WTC11 (cell line): ENCODE measurements at regions not wholly inside any gene's neighbourhood (a gene's known extent, or its start where the extent isn't known, plus 50 kb on each side); places are given as distances from the start of the nearest gene placed in this dataset.

Experiments used
- ATAC-seq: fragments of 200-7000 bp; cut with Tn5 transposase; 2 replicates; pipeline ENCODE4 v1.10.0; 2021; ENCODE audit warnings: mild to moderate bottlenecking, moderate library complexity
- CTCF ChIA-PET: fragments of 300-600 bp; sonication (Branson Sonifier 250); formaldehyde crosslinking; loops from one replicate; lab custom pipeline; 2021; ENCODE audit warnings: antibody characterized with exemption; lab: Charles Lee
- POLR2A ChIA-PET: fragments of 350-600 bp; sonication (Branson Sonifier 250); formaldehyde crosslinking; loops from one replicate; lab custom pipeline; 2021; ENCODE audit warnings: antibody characterized with exemption; lab: Charles Lee
- DNase-seq: peaks from one replicate; pipeline ENCODE4 v3.0.0; 2021; ENCODE audit warnings: low spot score
- H3K27ac Mint-ChIP-seq: 2 replicates; pipeline ENCODE4 v1.8.0; 2021; ENCODE audit warnings: mixed read lengths
- H3K27me3 Mint-ChIP-seq: 2 replicates; pipeline ENCODE4 v1.8.0; 2021; ENCODE audit warnings: low read depth, mild to moderate bottlenecking, moderate library complexity, mixed read lengths
- H3K36me3 Mint-ChIP-seq: 2 replicates; pipeline ENCODE4 v1.8.0; 2021; ENCODE audit warnings: mixed read lengths
- H3K4me1 Mint-ChIP-seq: 2 replicates; pipeline ENCODE4 v1.8.0; 2022; ENCODE audit warnings: mixed read lengths
- H3K4me3 Mint-ChIP-seq: 2 replicates; pipeline ENCODE4 v1.8.0; 2021; ENCODE audit warnings: mild to moderate bottlenecking, moderate library complexity, mixed read lengths
- H3K9me3 Mint-ChIP-seq: 2 replicates; pipeline ENCODE4 v1.8.0; 2021; ENCODE audit warnings: mixed read lengths
- ATF1 ChIP-seq: sonication (generic); formaldehyde crosslinking; IDR thresholded peaks from 2 replicates; pipeline ENCODE4 v1.8.1; 2023; ENCODE audit warnings: mild to moderate bottlenecking, moderate library complexity, missing genetic modification reagents
- CBFB ChIP-seq: sonication (generic); formaldehyde crosslinking; IDR thresholded peaks from 2 replicates; pipeline ENCODE4 v1.8.1; 2022; ENCODE audit warnings: mild to moderate bottlenecking, low read depth, missing genetic modification reagents
- CREM ChIP-seq: sonication (generic); formaldehyde crosslinking; IDR thresholded peaks from 2 replicates; pipeline ENCODE4 v1.8.1; 2022; ENCODE audit warnings: mild to moderate bottlenecking, missing genetic modification reagents, moderate library complexity
- ELF4 ChIP-seq: sonication (generic); formaldehyde crosslinking; IDR thresholded peaks from 2 replicates; pipeline ENCODE4 v1.8.1; 2022; ENCODE audit warnings: low read depth, mild to moderate bottlenecking, moderate library complexity, missing genetic modification reagents
- GTF2I ChIP-seq: fragments of 250-450 bp; sonication (Bioruptor Pico); conservative IDR thresholded peaks from 2 replicates; pipeline ENCODE4 v1.4.0; 2021; ENCODE audit warnings: mild to moderate bottlenecking
- IRF2 ChIP-seq: sonication (generic); formaldehyde crosslinking; IDR thresholded peaks from 2 replicates; pipeline ENCODE4 v1.8.0; 2022; ENCODE audit warnings: low read depth, missing genetic modification reagents, borderline replicate concordance
- JAZF1 ChIP-seq: fragments of 250-450 bp; sonication (Bioruptor Pico); IDR thresholded peaks from 2 replicates; pipeline ENCODE4 v1.9.0; 2021; ENCODE audit warnings: moderate library complexity, mild to moderate bottlenecking, inconsistent platforms
- MYBL2 ChIP-seq: sonication (generic); formaldehyde crosslinking; IDR thresholded peaks from 2 replicates; pipeline ENCODE4 v1.8.1; 2023; ENCODE audit warnings: mild to moderate bottlenecking, moderate library complexity, missing genetic modification reagents
- NFATC4 ChIP-seq: fragments of 250-450 bp; sonication (Bioruptor Pico); IDR thresholded peaks from 2 replicates; pipeline ENCODE4 v1.9.0; 2021; ENCODE audit warnings: mild to moderate bottlenecking
- NR1H2 ChIP-seq: sonication (generic); formaldehyde crosslinking; IDR thresholded peaks from 2 replicates; pipeline ENCODE4 v1.9.0; 2021; ENCODE audit warnings: mild to moderate bottlenecking, moderate library complexity, missing genetic modification reagents
- NR2C2 ChIP-seq: sonication (generic); formaldehyde crosslinking; IDR thresholded peaks from 2 replicates; pipeline ENCODE4 v1.8.0; 2022; ENCODE audit warnings: mild to moderate bottlenecking, missing genetic modification reagents
- NR3C1 ChIP-seq: sonication (generic); formaldehyde crosslinking; conservative IDR thresholded peaks from 2 replicates; pipeline ENCODE4 v1.8.1; 2023; ENCODE audit warnings: low read depth, mild to moderate bottlenecking, missing genetic modification reagents
- SOX15 ChIP-seq: fragments of 250-450 bp; sonication (Bioruptor Pico); IDR thresholded peaks from 2 replicates; pipeline ENCODE4 v1.9.0; 2021; ENCODE audit warnings: mild to moderate bottlenecking
- TEAD1 ChIP-seq: sonication (generic); formaldehyde crosslinking; IDR thresholded peaks from 2 replicates; pipeline ENCODE4 v1.8.0; 2022; ENCODE audit warnings: mild to moderate bottlenecking, missing genetic modification reagents
- ZBTB21 ChIP-seq: sonication (generic); formaldehyde crosslinking; IDR thresholded peaks from 2 replicates; pipeline ENCODE4 v1.8.1; 2023; ENCODE audit warnings: mild to moderate bottlenecking, missing genetic modification reagents, borderline replicate concordance
- ZNF671 ChIP-seq: fragments of 250-450 bp; sonication (Bioruptor Pico); IDR thresholded peaks from 2 replicates; pipeline ENCODE4 v1.8.0; 2021; ENCODE audit warnings: mild to moderate bottlenecking
- TF ChIP-seq, protein P1 (sequence below): sonication (generic); formaldehyde crosslinking; IDR thresholded peaks from 2 replicates; pipeline ENCODE4 v1.8.0; 2022; ENCODE audit warnings: missing genetic modification reagents
- TF ChIP-seq, protein P2 (sequence below): sonication (generic); formaldehyde crosslinking; IDR thresholded peaks from 2 replicates; pipeline ENCODE4 v1.8.1; 2023; ENCODE audit warnings: mild to moderate bottlenecking, missing genetic modification reagents
- TF ChIP-seq, protein P3 (sequence below): sonication (generic); formaldehyde crosslinking; IDR thresholded peaks from 2 replicates; pipeline ENCODE4 v1.8.1; 2022; ENCODE audit warnings: mild to moderate bottlenecking, moderate library complexity, missing genetic modification reagents
- TF ChIP-seq, protein P4 (sequence below): sonication (generic); formaldehyde crosslinking; IDR thresholded peaks from 2 replicates; pipeline ENCODE4 v1.8.1; 2022; ENCODE audit warnings: low read depth, missing genetic modification reagents, borderline replicate concordance
- TF ChIP-seq, protein P5 (sequence below): sonication (generic); formaldehyde crosslinking; IDR thresholded peaks from 2 replicates; pipeline ENCODE4 v1.8.1; 2022; ENCODE audit warnings: missing genetic modification reagents, borderline replicate concordance
- TF ChIP-seq, protein P6 (sequence below): fragments of 250-450 bp; sonication (Bioruptor Pico); IDR thresholded peaks from 2 replicates; pipeline ENCODE4 v2.1.2; 2022; ENCODE audit warnings: mild to moderate bottlenecking, moderate library complexity
- TF ChIP-seq, protein P7 (sequence below): fragments of 200-600 bp; IDR thresholded peaks from 2 replicates; pipeline ENCODE4 v1.8.0; 2022; ENCODE audit warnings: antibody characterized with exemption
- TF ChIP-seq, protein P8 (sequence below): sonication (generic); formaldehyde crosslinking; IDR thresholded peaks from 2 replicates; pipeline ENCODE4 v1.8.0; 2023; ENCODE audit warnings: mild to moderate bottlenecking, missing genetic modification reagents

DNA sequence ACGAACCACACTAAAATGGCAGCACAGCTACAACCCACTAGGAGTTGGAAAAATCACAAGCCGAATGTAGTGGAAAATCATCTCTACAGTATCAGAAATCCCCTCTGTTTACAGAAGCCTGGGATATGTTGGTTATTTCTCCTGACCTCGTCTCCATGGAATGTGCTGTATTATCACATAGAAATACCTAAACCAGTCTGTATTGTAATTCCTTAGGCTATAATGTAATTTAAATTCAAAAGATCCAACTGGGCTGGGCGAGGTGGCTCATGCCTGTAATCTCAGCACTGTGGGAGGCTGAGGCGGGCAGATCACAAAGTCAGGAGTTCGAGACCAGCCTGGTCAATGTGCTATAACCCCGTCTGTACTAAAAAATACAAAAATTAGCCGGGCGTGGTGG lies 244.8 kb upstream of the MPDZ start (continued):
- no peak for TF ChIP-seq SOX15 (CRISPR knock-in tag)
- no peak for TF ChIP-seq JAZF1 (CRISPR knock-in tag)
- TF ChIP-seq, protein P1, sequence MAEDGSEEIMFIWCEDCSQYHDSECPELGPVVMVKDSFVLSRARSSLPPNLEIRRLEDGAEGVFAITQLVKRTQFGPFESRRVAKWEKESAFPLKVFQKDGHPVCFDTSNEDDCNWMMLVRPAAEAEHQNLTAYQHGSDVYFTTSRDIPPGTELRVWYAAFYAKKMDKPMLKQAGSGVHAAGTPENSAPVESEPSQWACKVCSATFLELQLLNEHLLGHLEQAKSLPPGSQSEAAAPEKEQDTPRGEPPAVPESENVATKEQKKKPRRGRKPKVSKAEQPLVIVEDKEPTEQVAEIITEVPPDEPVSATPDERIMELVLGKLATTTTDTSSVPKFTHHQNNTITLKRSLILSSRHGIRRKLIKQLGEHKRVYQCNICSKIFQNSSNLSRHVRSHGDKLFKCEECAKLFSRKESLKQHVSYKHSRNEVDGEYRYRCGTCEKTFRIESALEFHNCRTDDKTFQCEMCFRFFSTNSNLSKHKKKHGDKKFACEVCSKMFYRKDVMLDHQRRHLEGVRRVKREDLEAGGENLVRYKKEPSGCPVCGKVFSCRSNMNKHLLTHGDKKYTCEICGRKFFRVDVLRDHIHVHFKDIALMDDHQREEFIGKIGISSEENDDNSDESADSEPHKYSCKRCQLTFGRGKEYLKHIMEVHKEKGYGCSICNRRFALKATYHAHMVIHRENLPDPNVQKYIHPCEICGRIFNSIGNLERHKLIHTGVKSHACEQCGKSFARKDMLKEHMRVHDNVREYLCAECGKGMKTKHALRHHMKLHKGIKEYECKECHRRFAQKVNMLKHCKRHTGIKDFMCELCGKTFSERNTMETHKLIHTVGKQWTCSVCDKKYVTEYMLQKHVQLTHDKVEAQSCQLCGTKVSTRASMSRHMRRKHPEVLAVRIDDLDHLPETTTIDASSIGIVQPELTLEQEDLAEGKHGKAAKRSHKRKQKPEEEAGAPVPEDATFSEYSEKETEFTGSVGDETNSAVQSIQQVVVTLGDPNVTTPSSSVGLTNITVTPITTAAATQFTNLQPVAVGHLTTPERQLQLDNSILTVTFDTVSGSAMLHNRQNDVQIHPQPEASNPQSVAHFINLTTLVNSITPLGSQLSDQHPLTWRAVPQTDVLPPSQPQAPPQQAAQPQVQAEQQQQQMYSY (CRISPR knock-in tag): no peak
- no peak for TF ChIP-seq TEAD1 (CRISPR knock-in tag)
- no peak for TF ChIP-seq CBFB
- no peak for TF ChIP-seq NFATC4 (CRISPR knock-in tag)
- TF ChIP-seq NR3C1 (CRISPR knock-in tag): no peak
- TF ChIP-seq NR1H2: no peak
- TF ChIP-seq, protein P2, sequence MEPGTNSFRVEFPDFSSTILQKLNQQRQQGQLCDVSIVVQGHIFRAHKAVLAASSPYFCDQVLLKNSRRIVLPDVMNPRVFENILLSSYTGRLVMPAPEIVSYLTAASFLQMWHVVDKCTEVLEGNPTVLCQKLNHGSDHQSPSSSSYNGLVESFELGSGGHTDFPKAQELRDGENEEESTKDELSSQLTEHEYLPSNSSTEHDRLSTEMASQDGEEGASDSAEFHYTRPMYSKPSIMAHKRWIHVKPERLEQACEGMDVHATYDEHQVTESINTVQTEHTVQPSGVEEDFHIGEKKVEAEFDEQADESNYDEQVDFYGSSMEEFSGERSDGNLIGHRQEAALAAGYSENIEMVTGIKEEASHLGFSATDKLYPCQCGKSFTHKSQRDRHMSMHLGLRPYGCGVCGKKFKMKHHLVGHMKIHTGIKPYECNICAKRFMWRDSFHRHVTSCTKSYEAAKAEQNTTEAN: no peak
- TF ChIP-seq, all 79 proteins: peak for 0

DNA sequence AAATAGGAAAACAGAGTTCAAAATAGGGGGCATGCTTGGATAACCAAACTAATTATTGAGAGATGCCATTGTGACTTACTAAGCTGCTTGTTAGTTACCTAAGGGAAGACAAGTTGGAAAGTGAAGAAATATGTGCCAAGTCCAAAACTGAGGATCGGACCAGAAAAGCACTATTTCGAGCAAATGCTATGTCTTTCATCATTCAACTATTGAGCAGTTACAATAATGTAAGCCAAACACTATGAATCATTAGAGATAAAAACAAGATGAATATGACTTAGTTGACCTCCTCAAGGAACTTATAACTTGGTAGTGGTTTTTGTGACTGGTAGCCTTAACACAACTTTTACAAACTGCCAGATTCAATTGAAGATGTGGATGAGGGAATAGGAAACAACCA lies 240.6 kb upstream of the MPDZ start:
- Mint-ChIP-seq H3K36me3 (no peaks in the 10 kb centered on the region), H3K9me3 (peaks cover 4% of the 10 kb centered on the region; the same call in 1 of the 2 replicates), H3K27ac (no peak overlapping the region), H3K27me3 (no peaks in the 10 kb centered on the region), H3K4me3 (no peak overlapping the region), H3K4me1 (peaks cover 14% of the 10 kb centered on the region)
- ChIA-PET POLR2A (no interaction called here), CTCF (no interaction called here)
- ATAC-seq (no peak), DNase-seq (no peak)
- no peak for TF ChIP-seq ELF4 (CRISPR knock-in tag)
- TF ChIP-seq, protein P3, sequence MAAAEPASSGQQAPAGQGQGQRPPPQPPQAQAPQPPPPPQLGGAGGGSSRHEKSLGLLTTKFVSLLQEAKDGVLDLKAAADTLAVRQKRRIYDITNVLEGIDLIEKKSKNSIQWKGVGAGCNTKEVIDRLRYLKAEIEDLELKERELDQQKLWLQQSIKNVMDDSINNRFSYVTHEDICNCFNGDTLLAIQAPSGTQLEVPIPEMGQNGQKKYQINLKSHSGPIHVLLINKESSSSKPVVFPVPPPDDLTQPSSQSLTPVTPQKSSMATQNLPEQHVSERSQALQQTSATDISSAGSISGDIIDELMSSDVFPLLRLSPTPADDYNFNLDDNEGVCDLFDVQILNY (CRISPR knock-in tag): no peak
- TF ChIP-seq IRF2 (CRISPR knock-in tag): no peak
- TF ChIP-seq, protein P4, sequence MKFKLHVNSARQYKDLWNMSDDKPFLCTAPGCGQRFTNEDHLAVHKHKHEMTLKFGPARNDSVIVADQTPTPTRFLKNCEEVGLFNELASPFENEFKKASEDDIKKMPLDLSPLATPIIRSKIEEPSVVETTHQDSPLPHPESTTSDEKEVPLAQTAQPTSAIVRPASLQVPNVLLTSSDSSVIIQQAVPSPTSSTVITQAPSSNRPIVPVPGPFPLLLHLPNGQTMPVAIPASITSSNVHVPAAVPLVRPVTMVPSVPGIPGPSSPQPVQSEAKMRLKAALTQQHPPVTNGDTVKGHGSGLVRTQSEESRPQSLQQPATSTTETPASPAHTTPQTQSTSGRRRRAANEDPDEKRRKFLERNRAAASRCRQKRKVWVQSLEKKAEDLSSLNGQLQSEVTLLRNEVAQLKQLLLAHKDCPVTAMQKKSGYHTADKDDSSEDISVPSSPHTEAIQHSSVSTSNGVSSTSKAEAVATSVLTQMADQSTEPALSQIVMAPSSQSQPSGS (CRISPR knock-in tag): no peak
- TF ChIP-seq ZNF671 (CRISPR knock-in tag): no peak
- TF ChIP-seq, protein P5, sequence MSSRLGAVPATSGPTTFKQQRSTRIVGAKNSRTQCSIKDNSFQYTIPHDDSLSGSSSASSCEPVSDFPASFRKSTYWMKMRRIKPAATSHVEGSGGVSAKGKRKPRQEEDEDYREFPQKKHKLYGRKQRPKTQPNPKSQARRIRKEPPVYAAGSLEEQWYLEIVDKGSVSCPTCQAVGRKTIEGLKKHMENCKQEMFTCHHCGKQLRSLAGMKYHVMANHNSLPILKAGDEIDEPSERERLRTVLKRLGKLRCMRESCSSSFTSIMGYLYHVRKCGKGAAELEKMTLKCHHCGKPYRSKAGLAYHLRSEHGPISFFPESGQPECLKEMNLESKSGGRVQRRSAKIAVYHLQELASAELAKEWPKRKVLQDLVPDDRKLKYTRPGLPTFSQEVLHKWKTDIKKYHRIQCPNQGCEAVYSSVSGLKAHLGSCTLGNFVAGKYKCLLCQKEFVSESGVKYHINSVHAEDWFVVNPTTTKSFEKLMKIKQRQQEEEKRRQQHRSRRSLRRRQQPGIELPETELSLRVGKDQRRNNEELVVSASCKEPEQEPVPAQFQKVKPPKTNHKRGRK (CRISPR knock-in tag): no peak
- TF ChIP-seq, protein P6, sequence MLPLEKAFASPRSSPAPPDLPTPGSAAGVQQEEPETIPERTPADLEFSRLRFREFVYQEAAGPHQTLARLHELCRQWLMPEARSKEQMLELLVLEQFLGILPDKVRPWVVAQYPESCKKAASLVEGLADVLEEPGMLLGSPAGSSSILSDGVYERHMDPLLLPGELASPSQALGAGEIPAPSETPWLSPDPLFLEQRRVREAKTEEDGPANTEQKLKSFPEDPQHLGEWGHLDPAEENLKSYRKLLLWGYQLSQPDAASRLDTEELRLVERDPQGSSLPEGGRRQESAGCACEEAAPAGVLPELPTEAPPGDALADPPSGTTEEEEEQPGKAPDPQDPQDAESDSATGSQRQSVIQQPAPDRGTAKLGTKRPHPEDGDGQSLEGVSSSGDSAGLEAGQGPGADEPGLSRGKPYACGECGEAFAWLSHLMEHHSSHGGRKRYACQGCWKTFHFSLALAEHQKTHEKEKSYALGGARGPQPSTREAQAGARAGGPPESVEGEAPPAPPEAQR (CRISPR knock-in tag): no peak
- TF ChIP-seq, protein P7, sequence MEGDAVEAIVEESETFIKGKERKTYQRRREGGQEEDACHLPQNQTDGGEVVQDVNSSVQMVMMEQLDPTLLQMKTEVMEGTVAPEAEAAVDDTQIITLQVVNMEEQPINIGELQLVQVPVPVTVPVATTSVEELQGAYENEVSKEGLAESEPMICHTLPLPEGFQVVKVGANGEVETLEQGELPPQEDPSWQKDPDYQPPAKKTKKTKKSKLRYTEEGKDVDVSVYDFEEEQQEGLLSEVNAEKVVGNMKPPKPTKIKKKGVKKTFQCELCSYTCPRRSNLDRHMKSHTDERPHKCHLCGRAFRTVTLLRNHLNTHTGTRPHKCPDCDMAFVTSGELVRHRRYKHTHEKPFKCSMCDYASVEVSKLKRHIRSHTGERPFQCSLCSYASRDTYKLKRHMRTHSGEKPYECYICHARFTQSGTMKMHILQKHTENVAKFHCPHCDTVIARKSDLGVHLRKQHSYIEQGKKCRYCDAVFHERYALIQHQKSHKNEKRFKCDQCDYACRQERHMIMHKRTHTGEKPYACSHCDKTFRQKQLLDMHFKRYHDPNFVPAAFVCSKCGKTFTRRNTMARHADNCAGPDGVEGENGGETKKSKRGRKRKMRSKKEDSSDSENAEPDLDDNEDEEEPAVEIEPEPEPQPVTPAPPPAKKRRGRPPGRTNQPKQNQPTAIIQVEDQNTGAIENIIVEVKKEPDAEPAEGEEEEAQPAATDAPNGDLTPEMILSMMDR: no peak
- TF ChIP-seq NR2C2: no peak
- no peak for TF ChIP-seq ZBTB21 (CRISPR knock-in tag)
- no peak for TF ChIP-seq ATF1 (CRISPR knock-in tag)
- no peak for TF ChIP-seq GTF2I
- no peak for TF ChIP-seq CREM (CRISPR knock-in tag)
- TF ChIP-seq MYBL2 (CRISPR knock-in tag): no peak
- TF ChIP-seq, protein P8, sequence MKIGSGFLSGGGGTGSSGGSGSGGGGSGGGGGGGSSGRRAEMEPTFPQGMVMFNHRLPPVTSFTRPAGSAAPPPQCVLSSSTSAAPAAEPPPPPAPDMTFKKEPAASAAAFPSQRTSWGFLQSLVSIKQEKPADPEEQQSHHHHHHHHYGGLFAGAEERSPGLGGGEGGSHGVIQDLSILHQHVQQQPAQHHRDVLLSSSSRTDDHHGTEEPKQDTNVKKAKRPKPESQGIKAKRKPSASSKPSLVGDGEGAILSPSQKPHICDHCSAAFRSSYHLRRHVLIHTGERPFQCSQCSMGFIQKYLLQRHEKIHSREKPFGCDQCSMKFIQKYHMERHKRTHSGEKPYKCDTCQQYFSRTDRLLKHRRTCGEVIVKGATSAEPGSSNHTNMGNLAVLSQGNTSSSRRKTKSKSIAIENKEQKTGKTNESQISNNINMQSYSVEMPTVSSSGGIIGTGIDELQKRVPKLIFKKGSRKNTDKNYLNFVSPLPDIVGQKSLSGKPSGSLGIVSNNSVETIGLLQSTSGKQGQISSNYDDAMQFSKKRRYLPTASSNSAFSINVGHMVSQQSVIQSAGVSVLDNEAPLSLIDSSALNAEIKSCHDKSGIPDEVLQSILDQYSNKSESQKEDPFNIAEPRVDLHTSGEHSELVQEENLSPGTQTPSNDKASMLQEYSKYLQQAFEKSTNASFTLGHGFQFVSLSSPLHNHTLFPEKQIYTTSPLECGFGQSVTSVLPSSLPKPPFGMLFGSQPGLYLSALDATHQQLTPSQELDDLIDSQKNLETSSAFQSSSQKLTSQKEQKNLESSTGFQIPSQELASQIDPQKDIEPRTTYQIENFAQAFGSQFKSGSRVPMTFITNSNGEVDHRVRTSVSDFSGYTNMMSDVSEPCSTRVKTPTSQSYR (CRISPR knock-in tag): no peak
